IPS-18c (cell line): ENCODE measurements at regions not wholly inside any gene's neighbourhood (a gene's known extent, or its start where the extent isn't known, plus 50 kb on each side); places are given as distances from the start of the nearest gene placed in this dataset.

Experiments used
- H3K4me3 ChIP-seq: 2 replicates; pipeline ENCODE4 v1.7.0; 2013; ENCODE audit warnings: low read depth, mild to moderate bottlenecking, low read length, moderate library complexity; ENCODE audit not compliant: insufficient read depth
- H3K9me3 ChIP-seq: one replicate; pipeline ENCODE4 v1.6.1; 2013; ENCODE audit warnings: mild to moderate bottlenecking, low read length, moderate library complexity; ENCODE audit not compliant: control insufficient read depth, insufficient read depth

GRCh38 chr18:71807586-71807985, 736.6 kb downstream of the CBLN2 start:
- H3K9me3 ChIP-seq = no peaks in the 10 kb centered on the region
- no peak overlapping the region for H3K4me3 ChIP-seq

- H3K9me3 ChIP-seq = no peaks in the 10 kb centered on the region
- H3K4me3 ChIP-seq = no peak overlapping the region
Measured at GRCh38 chr18:71798986-71799673, 745.0 kb downstream of the CBLN2 start.

GRCh38 chr18:71797554-71797953, 746.6 kb downstream of the CBLN2 start:
- H3K9me3 ChIP-seq = no peaks in the 10 kb centered on the region
- H3K4me3 ChIP-seq = no peak overlapping the region

GRCh38 chr18:71784777-71785176, 759.4 kb downstream of the CBLN2 start:
- Histone ChIP-seq H3K4me3 (no peak overlapping the region), H3K9me3 (no peaks in the 10 kb centered on the region)

GRCh38 chr18:71760541-71760940, 783.6 kb downstream of the CBLN2 start:
- no peak overlapping the region for H3K4me3 ChIP-seq
- no peaks in the 10 kb centered on the region for H3K9me3 ChIP-seq

- Histone ChIP-seq H3K9me3 (no peaks in the 10 kb centered on the region), H3K4me3 (no peak overlapping the region)
Measured at GRCh38 chr18:71754246-71754645, 789.9 kb downstream of the CBLN2 start.

GRCh38 chr18:71743634-71744033, 800.5 kb downstream of the CBLN2 start:
- no peak overlapping the region for H3K4me3 ChIP-seq

GRCh38 chr18:71729611-71730010, 814.5 kb downstream of the CBLN2 start:
- Histone ChIP-seq H3K4me3 (no peak overlapping the region), H3K9me3 (no peaks in the 10 kb centered on the region)

More at GRCh38 chr18:71743634-71744033, 800.5 kb downstream of the CBLN2 start:
- H3K9me3 ChIP-seq = no peaks in the 10 kb centered on the region

- H3K4me3 ChIP-seq = no peak overlapping the region
- no peaks in the 10 kb centered on the region for H3K9me3 ChIP-seq
Measured at GRCh38 chr18:71727909-71728308, 816.2 kb downstream of the CBLN2 start.

GRCh38 chr18:71725256-71725655, 818.9 kb downstream of the CBLN2 start:
- no peak overlapping the region for H3K4me3 ChIP-seq
- no peaks in the 10 kb centered on the region for H3K9me3 ChIP-seq

GRCh38 chr18:71707985-71708500, 836.1 kb downstream of the CBLN2 start:
- no peaks in the 10 kb centered on the region for H3K9me3 ChIP-seq
- no peak overlapping the region for H3K4me3 ChIP-seq

GRCh38 chr18:71707400-71707799, 836.7 kb downstream of the CBLN2 start:
- H3K9me3 ChIP-seq = no peaks in the 10 kb centered on the region
- H3K4me3 ChIP-seq = no peak overlapping the region

GRCh38 chr18:71689416-71690160, 854.6 kb downstream of the CBLN2 start:
- no peak overlapping the region for H3K4me3 ChIP-seq
- H3K9me3 ChIP-seq = no peaks in the 10 kb centered on the region

- Histone ChIP-seq H3K9me3 (peaks cover 2% of the 10 kb centered on the region), H3K4me3 (no peak overlapping the region)
Measured at GRCh38 chr18:71682591-71682990, 861.6 kb downstream of the CBLN2 start.

GRCh38 chr18:71678144-71678543, 866.0 kb downstream of the CBLN2 start:
- Histone ChIP-seq H3K9me3 (peaks cover 2% of the 10 kb centered on the region), H3K4me3 (no peak overlapping the region)

GRCh38 chr18:71673954-71674353, 870.2 kb downstream of the CBLN2 start:
- Histone ChIP-seq H3K4me3 (no peak overlapping the region), H3K9me3 (no peaks in the 10 kb centered on the region)

- H3K4me3 ChIP-seq = no peak overlapping the region
- no peaks in the 10 kb centered on the region for H3K9me3 ChIP-seq
Measured at GRCh38 chr18:71673498-71673897, 870.6 kb downstream of the CBLN2 start.

- H3K4me3 ChIP-seq = no peak overlapping the region
- no peaks in the 10 kb centered on the region for H3K9me3 ChIP-seq
Measured at GRCh38 chr18:71666481-71666880, 877.7 kb downstream of the CBLN2 start.
